HEK293 (cell line): ENCODE measurements at regions not wholly inside any gene's neighbourhood (a gene's known extent, or its start where the extent isn't known, plus 50 kb on each side); places are given as distances from the start of the nearest gene placed in this dataset.
A peak's percentile ranks its signal among the peaks of the same experiment; 100 is the strongest.

Experiments
- CTCF ChIA-PET: fragments of 350-600 bp; formaldehyde crosslinking; extraction: SDS; loops from one replicate; lab custom pipeline; 2021; ENCODE audit warnings: antibody characterized with exemption; lab: Yijun Ruan, JAX
- POLR2A ChIA-PET: fragments of 300-600 bp; formaldehyde crosslinking; extraction: SDS; loops from one replicate; lab custom pipeline; 2020; ENCODE audit warnings: antibody characterized with exemption, inconsistent platforms; lab: Yijun Ruan, JAX
- H3K27ac ChIP-seq: fragments of 200-500 bp; sonication (Bioruptor generic); 2 replicates; pipeline ENCODE4 v1.5.1; 2014; ENCODE audit warnings: low read depth, low read length, control low read depth, inconsistent platforms; ENCODE audit errors: extremely low read depth
- H3K36me3 ChIP-seq, 2 experiments: fragments of 200-500 bp in 1 of 2; sonication (Bioruptor generic) in 1 of 2; 1 replicate in 1 of 2; 2 replicates in 1 of 2; pipeline ENCODE4 v1.5.1; 2014 to 2017; ENCODE audit warnings: inconsistent platforms in 2 of 2, low read length in 2 of 2; ENCODE audit not compliant: control insufficient read depth in 2 of 2, insufficient read depth in 1 of 2
- H3K4me1 ChIP-seq: fragments of 200-500 bp; sonication (Bioruptor generic); 2 replicates; pipeline ENCODE4 v1.5.1; 2014; ENCODE audit warnings: mild to moderate bottlenecking, low read length, inconsistent platforms; ENCODE audit not compliant: control insufficient read depth, insufficient read depth
- H3K4me3 ChIP-seq: 2 replicates; pipeline ENCODE4 v1.5.1; 2011; ENCODE audit warnings: low read depth, mild to moderate bottlenecking, control low read depth, low read length, moderate library complexity
- H3K9me3 ChIP-seq: fragments of 200-500 bp; sonication (Bioruptor generic); 2 replicates; pipeline ENCODE4 v1.5.1; 2014; ENCODE audit warnings: low read depth, low read length, inconsistent platforms; ENCODE audit not compliant: control insufficient read depth, insufficient read depth
- ATF2 ChIP-seq: fragments of 450-650 bp; formaldehyde crosslinking; IDR thresholded peaks from 2 replicates; pipeline ENCODE4 v1.5.1; 2016; ENCODE audit warnings: missing biosample characterization, missing genetic modification characterization, low read depth
- GLI2 ChIP-seq: fragments of 450-650 bp; formaldehyde crosslinking; IDR thresholded peaks from 2 replicates; pipeline ENCODE4; 2017; ENCODE audit warnings: missing biosample characterization, missing genetic modification characterization, low read depth, borderline replicate concordance
- IKZF3 ChIP-seq: fragments of 450-650 bp; IDR thresholded peaks from 2 replicates; pipeline ENCODE4 v1.5.0; 2018; ENCODE audit warnings: missing biosample characterization, mild to moderate bottlenecking, missing genetic modification characterization, moderate library complexity
- KLF10 ChIP-seq: fragments of 450-650 bp; IDR thresholded peaks from 2 replicates; pipeline ENCODE4 v1.5.1; 2018; ENCODE audit warnings: missing biosample characterization, mild to moderate bottlenecking, missing genetic modification characterization
- KLF16 ChIP-seq: fragments of 450-650 bp; formaldehyde crosslinking; IDR thresholded peaks from 2 replicates; pipeline ENCODE4 v1.5.1; 2017; ENCODE audit warnings: missing biosample characterization, missing genetic modification characterization
- KLF9 ChIP-seq: fragments of 450-650 bp; formaldehyde crosslinking; IDR thresholded peaks from 2 replicates; pipeline ENCODE4 v1.5.1; 2016; ENCODE audit warnings: missing biosample characterization, missing genetic modification characterization, low read depth
- MZF1 ChIP-seq: fragments of 450-650 bp; formaldehyde crosslinking; IDR thresholded peaks from 2 replicates; pipeline ENCODE4 v1.5.1; 2017; ENCODE audit warnings: missing biosample characterization, missing genetic modification characterization, borderline replicate concordance
- SP7 ChIP-seq: fragments of 450-650 bp; formaldehyde crosslinking; IDR thresholded peaks from 2 replicates; pipeline ENCODE4 v1.5.1; 2016; ENCODE audit warnings: missing biosample characterization, missing genetic modification characterization
- YY2 ChIP-seq: fragments of 450-650 bp; formaldehyde crosslinking; IDR thresholded peaks from 2 replicates; pipeline ENCODE4 v1.5.1; 2016; ENCODE audit warnings: missing biosample characterization, missing genetic modification characterization
- ZBTB17 ChIP-seq: fragments of 450-650 bp; formaldehyde crosslinking; IDR thresholded peaks from 2 replicates; pipeline ENCODE4 v1.5.1; 2016; ENCODE audit warnings: missing biosample characterization, missing genetic modification characterization
- ZIC2 ChIP-seq: fragments of 450-650 bp; formaldehyde crosslinking; IDR thresholded peaks from 2 replicates; pipeline ENCODE4 v1.5.1; 2016; ENCODE audit warnings: missing biosample characterization, missing genetic modification characterization
- ZNF112 ChIP-seq: fragments of 450-650 bp; formaldehyde crosslinking; IDR thresholded peaks from 2 replicates; pipeline ENCODE4 v1.5.0; 2017; ENCODE audit warnings: missing biosample characterization, missing genetic modification characterization
- ZNF221 ChIP-seq: fragments of 450-650 bp; formaldehyde crosslinking; IDR thresholded peaks from 2 replicates; pipeline ENCODE4 v1.5.1; 2017; ENCODE audit warnings: missing biosample characterization, missing genetic modification characterization, borderline replicate concordance
- ZNF366 ChIP-seq: fragments of 450-650 bp; formaldehyde crosslinking; conservative IDR thresholded peaks from 2 replicates; pipeline ENCODE4 v1.5.1; 2016; ENCODE audit warnings: missing biosample characterization, missing genetic modification characterization
- ZNF501 ChIP-seq: fragments of 450-650 bp; formaldehyde crosslinking; IDR thresholded peaks from 2 replicates; pipeline ENCODE4 v1.5.1; 2016; ENCODE audit warnings: missing biosample characterization, missing genetic modification characterization
- ZNF514 ChIP-seq: fragments of 450-650 bp; formaldehyde crosslinking; IDR thresholded peaks from 2 replicates; pipeline ENCODE4 v1.5.1; 2016; ENCODE audit warnings: missing biosample characterization, missing genetic modification characterization
- ZNF530 ChIP-seq: fragments of 450-650 bp; formaldehyde crosslinking; IDR thresholded peaks from 2 replicates; pipeline ENCODE4 v1.5.1; 2016; ENCODE audit warnings: low read depth, missing biosample characterization, missing genetic modification characterization
- ZNF558 ChIP-seq: fragments of 450-650 bp; formaldehyde crosslinking; IDR thresholded peaks from 2 replicates; pipeline ENCODE4 v1.5.1; 2016; ENCODE audit warnings: missing biosample characterization, missing genetic modification characterization
- ZNF580 ChIP-seq: fragments of 450-650 bp; formaldehyde crosslinking; IDR thresholded peaks from 2 replicates; pipeline ENCODE4 v1.5.1; 2016; ENCODE audit warnings: missing biosample characterization, missing genetic modification characterization
- ZNF626 ChIP-seq: fragments of 450-650 bp; sonication (Bioruptor Pico); formaldehyde crosslinking; IDR thresholded peaks from 2 replicates; pipeline ENCODE4 v1.5.1; 2018; ENCODE audit warnings: missing biosample characterization, missing genetic modification characterization, inconsistent platforms
- ZNF677 ChIP-seq: fragments of 450-650 bp; IDR thresholded peaks from 2 replicates; pipeline ENCODE4 v1.5.0; 2018; ENCODE audit warnings: missing biosample characterization, mild to moderate bottlenecking, missing genetic modification characterization, moderate library complexity
- ZSCAN30 ChIP-seq: fragments of 450-650 bp; IDR thresholded peaks from 2 replicates; pipeline ENCODE4 v1.5.1; 2018; ENCODE audit warnings: missing biosample characterization, mild to moderate bottlenecking, missing genetic modification characterization, moderate library complexity
- ZXDB ChIP-seq: fragments of 450-650 bp; formaldehyde crosslinking; IDR thresholded peaks from 2 replicates; pipeline ENCODE4 v1.5.1; 2016; ENCODE audit warnings: missing biosample characterization, missing genetic modification characterization
- TF ChIP-seq, protein P1 (sequence below): fragments of 450-650 bp; formaldehyde crosslinking; IDR thresholded peaks from 2 replicates; pipeline ENCODE4 v1.5.1; 2017; ENCODE audit warnings: missing biosample characterization, missing genetic modification characterization
- TF ChIP-seq, protein P2 (sequence below): fragments of 450-650 bp; formaldehyde crosslinking; IDR thresholded peaks from 2 replicates; pipeline ENCODE4 v1.5.1; 2016; ENCODE audit warnings: missing biosample characterization, missing genetic modification characterization, borderline replicate concordance
- TF ChIP-seq, protein P3 (sequence below): fragments of 450-650 bp; formaldehyde crosslinking; IDR thresholded peaks from 2 replicates; pipeline ENCODE4 v1.5.1; 2017; ENCODE audit warnings: missing biosample characterization, missing genetic modification characterization

GRCh38 chr5:124865603-124866354 is 119.3 kb upstream of the ZNF608 start (continued):
- 0 out of 2 replicates have a peak, but pooled peaks have one; percentile 9 for TF ChIP-seq ZIC2
- peak; percentile 27; the same call in 1 of the 2 replicates for TF ChIP-seq ATF2 (tag by site-specific recombination)
- TF ChIP-seq ZNF112 (tag by site-specific recombination): no peak
- no peak for TF ChIP-seq ZNF580
- TF ChIP-seq, all 188 proteins: peak for 15

GRCh38 chr5:124866355-124867136 is 120.1 kb upstream of the ZNF608 start:
- Histone ChIP-seq H3K4me1 (peaks cover 21% of the 10 kb centered on the region), H3K9me3 (no peaks in the 10 kb centered on the region), H3K4me3 (no peak overlapping the region), H3K36me3 (no peaks in the 10 kb centered on the region), H3K27ac (peak overlapping the region; percentile 32)
- ChIA-PET CTCF (interaction anchor here (0.6 kb wide), 2 partner anchors 703 to 1197 kb away, joined by 3 read pairs; no protein-coding TSS in a partner anchor), POLR2A (no interaction called here)
- TF ChIP-seq ZNF677 (tag by site-specific recombination) (no peak), GLI2 (tag by site-specific recombination) (no peak), SP7 (tag by site-specific recombination) (0 out of 2 replicates have a peak, but pooled peaks have one; percentile 28), ZNF501 (tag by site-specific recombination) (0 out of 2 replicates have a peak, but pooled peaks have one; percentile 27), ZNF626 (tag by site-specific recombination) (no peak), ZNF221 (tag by site-specific recombination) (no peak), IKZF3 (tag by site-specific recombination) (peak; percentile 74), KLF16 (tag by site-specific recombination) (0 out of 2 replicates have a peak, but pooled peaks have one; percentile 39), MZF1 (tag by site-specific recombination) (0 out of 2 replicates have a peak, but pooled peaks have one; percentile 9), ZXDB (tag by site-specific recombination) (0 out of 2 replicates have a peak, but pooled peaks have one; percentile 17), YY2 (tag by site-specific recombination) (no peak), KLF10 (tag by site-specific recombination) (peak; percentile 52; the same call in 1 of the 2 replicates), ZNF558 (tag by site-specific recombination) (0 out of 2 replicates have a peak, but pooled peaks have one; percentile 9), ZNF366 (tag by site-specific recombination) (peak; percentile 58), ZNF514 (tag by site-specific recombination) (no peak), ZBTB17 (tag by site-specific recombination) (no peak; the same call in 1 of the 2 replicates), ZSCAN30 (0 out of 2 replicates have a peak, but pooled peaks have one; percentile 10), KLF9 (tag by site-specific recombination) (peak; percentile 64; the same call in 1 of the 2 replicates), ZNF530 (tag by site-specific recombination) (no peak)
- TF ChIP-seq, protein P1, sequence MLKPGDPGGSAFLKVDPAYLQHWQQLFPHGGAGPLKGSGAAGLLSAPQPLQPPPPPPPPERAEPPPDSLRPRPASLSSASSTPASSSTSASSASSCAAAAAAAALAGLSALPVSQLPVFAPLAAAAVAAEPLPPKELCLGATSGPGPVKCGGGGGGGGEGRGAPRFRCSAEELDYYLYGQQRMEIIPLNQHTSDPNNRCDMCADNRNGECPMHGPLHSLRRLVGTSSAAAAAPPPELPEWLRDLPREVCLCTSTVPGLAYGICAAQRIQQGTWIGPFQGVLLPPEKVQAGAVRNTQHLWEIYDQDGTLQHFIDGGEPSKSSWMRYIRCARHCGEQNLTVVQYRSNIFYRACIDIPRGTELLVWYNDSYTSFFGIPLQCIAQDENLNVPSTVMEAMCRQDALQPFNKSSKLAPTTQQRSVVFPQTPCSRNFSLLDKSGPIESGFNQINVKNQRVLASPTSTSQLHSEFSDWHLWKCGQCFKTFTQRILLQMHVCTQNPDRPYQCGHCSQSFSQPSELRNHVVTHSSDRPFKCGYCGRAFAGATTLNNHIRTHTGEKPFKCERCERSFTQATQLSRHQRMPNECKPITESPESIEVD: peak; percentile 2; the same call in 1 of the 2 replicates
- TF ChIP-seq, protein P2, sequence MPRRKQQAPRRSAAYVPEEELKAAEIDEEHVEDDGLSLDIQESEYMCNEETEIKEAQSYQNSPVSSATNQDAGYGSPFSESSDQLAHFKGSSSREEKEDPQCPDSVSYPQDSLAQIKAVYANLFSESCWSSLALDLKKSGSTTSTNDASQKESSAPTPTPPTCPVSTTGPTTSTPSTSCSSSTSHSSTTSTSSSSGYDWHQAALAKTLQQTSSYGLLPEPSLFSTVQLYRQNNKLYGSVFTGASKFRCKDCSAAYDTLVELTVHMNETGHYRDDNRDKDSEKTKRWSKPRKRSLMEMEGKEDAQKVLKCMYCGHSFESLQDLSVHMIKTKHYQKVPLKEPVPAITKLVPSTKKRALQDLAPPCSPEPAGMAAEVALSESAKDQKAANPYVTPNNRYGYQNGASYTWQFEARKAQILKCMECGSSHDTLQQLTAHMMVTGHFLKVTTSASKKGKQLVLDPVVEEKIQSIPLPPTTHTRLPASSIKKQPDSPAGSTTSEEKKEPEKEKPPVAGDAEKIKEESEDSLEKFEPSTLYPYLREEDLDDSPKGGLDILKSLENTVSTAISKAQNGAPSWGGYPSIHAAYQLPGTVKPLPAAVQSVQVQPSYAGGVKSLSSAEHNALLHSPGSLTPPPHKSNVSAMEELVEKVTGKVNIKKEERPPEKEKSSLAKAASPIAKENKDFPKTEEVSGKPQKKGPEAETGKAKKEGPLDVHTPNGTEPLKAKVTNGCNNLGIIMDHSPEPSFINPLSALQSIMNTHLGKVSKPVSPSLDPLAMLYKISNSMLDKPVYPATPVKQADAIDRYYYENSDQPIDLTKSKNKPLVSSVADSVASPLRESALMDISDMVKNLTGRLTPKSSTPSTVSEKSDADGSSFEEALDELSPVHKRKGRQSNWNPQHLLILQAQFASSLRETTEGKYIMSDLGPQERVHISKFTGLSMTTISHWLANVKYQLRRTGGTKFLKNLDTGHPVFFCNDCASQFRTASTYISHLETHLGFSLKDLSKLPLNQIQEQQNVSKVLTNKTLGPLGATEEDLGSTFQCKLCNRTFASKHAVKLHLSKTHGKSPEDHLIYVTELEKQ (tag by site-specific recombination): no peak
- TF ChIP-seq, protein P3, sequence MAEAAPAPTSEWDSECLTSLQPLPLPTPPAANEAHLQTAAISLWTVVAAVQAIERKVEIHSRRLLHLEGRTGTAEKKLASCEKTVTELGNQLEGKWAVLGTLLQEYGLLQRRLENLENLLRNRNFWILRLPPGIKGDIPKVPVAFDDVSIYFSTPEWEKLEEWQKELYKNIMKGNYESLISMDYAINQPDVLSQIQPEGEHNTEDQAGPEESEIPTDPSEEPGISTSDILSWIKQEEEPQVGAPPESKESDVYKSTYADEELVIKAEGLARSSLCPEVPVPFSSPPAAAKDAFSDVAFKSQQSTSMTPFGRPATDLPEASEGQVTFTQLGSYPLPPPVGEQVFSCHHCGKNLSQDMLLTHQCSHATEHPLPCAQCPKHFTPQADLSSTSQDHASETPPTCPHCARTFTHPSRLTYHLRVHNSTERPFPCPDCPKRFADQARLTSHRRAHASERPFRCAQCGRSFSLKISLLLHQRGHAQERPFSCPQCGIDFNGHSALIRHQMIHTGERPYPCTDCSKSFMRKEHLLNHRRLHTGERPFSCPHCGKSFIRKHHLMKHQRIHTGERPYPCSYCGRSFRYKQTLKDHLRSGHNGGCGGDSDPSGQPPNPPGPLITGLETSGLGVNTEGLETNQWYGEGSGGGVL (tag by site-specific recombination): no peak
